ENCODE measurements at regions not wholly inside any gene's neighbourhood (a gene's known extent, or its start where the extent isn't known, plus 50 kb on each side); places are given as distances from the start of the nearest gene placed in this dataset.

- peaks cover 6% of the 10 kb centered on the region for H3K36me3 Mint-ChIP-seq (ENCODE audit: insufficient read depth, unreplicated experiment)
- H3K27me3 Mint-ChIP-seq (ENCODE audit: insufficient read depth, unreplicated experiment), result no peaks in the 10 kb centered on the region
- intact Hi-C loops (cut with micrococcal nuclease), result no loop called here
- no peaks in the 10 kb centered on the region for H3K4me1 Mint-ChIP-seq (ENCODE audit: insufficient read depth, unreplicated experiment)
- no peak for TF ChIP-seq CTCF (IDR thresholded peaks at IDR 0.05; ENCODE audit: unreplicated experiment)
- no peak overlapping the region for H3K4me3 Mint-ChIP-seq (ENCODE audit: unreplicated experiment)
- ChIA-PET CTCF (no interaction called here), POLR2A (no interaction called here)
- DNase-seq (ENCODE audit: unreplicated experiment), result no peak
- no peaks in the 10 kb centered on the region for H3K9me3 Mint-ChIP-seq (ENCODE audit: unreplicated experiment)
- BruUV-seq (replicated peaks), result no TSS peak
- no peak overlapping the region for H3K27ac Mint-ChIP-seq (ENCODE audit: low read depth, unreplicated experiment)
These were observed 205.7 kb downstream of the DIO2 start for GRCh38 chr14:80005561-80005960.

DNA sequence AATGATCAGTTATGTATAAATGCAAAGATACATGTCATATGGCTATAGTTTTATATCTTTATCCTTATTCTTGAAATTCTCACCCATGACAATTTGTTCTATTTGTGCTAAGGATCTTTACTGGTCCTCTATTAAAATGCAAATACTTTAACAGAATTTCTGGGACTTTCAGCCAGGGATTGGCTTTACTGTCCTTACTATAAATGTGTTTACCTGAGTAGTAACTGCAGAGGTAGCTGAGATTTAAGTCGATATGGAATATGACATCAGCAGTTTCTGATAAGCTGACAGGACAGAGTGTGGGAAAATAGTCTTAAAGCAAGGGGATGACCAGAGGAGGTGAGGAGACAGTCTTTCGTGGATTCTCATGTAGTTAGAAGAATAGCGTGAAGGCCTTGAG, 206.4 kb downstream of the DIO2 start:
- Mint-ChIP-seq H3K27ac (ENCODE audit: low read depth, unreplicated experiment) (no peak overlapping the region), H3K4me3 (ENCODE audit: unreplicated experiment) (no peak overlapping the region), H3K4me1 (ENCODE audit: insufficient read depth, unreplicated experiment) (no peaks in the 10 kb centered on the region), H3K9me3 (ENCODE audit: unreplicated experiment) (no peaks in the 10 kb centered on the region), H3K36me3 (ENCODE audit: insufficient read depth, unreplicated experiment) (peaks cover 6% of the 10 kb centered on the region), H3K27me3 (ENCODE audit: insufficient read depth, unreplicated experiment) (no peaks in the 10 kb centered on the region)
- DNase-seq (ENCODE audit: unreplicated experiment), result no peak
- no peak for TF ChIP-seq CTCF (IDR thresholded peaks at IDR 0.05; ENCODE audit: unreplicated experiment)
- ChIA-PET CTCF (no interaction called here), POLR2A (no interaction called here)
- intact Hi-C loops (cut with micrococcal nuclease), result no loop called here
- no TSS peak for BruUV-seq (replicated peaks)

GRCh38 chr14:80003138-80003537, 208.2 kb downstream of the DIO2 start:
- H3K4me3 Mint-ChIP-seq (ENCODE audit: unreplicated experiment), result no peak overlapping the region
- CTCF ChIA-PET, result no interaction called here
- no peaks in the 10 kb centered on the region for H3K4me1 Mint-ChIP-seq (ENCODE audit: insufficient read depth, unreplicated experiment)
- DNase-seq (ENCODE audit: unreplicated experiment), result no peak
- BruUV-seq (replicated peaks), result no TSS peak
- no peak for TF ChIP-seq CTCF (IDR thresholded peaks at IDR 0.05; ENCODE audit: unreplicated experiment)
- H3K9me3 Mint-ChIP-seq (ENCODE audit: unreplicated experiment), result no peaks in the 10 kb centered on the region
- H3K27ac Mint-ChIP-seq (ENCODE audit: low read depth, unreplicated experiment), result no peak overlapping the region
- H3K36me3 Mint-ChIP-seq (ENCODE audit: insufficient read depth, unreplicated experiment), result peaks cover 6% of the 10 kb centered on the region
- POLR2A ChIA-PET, result no interaction called here
- no peaks in the 10 kb centered on the region for H3K27me3 Mint-ChIP-seq (ENCODE audit: insufficient read depth, unreplicated experiment)
- intact Hi-C loops (cut with micrococcal nuclease), result no loop called here

GRCh38 chr14:79997509-79998208, 213.6 kb downstream of the DIO2 start:
- H3K9me3 Mint-ChIP-seq (ENCODE audit: unreplicated experiment), result no peaks in the 10 kb centered on the region
- peaks cover 6% of the 10 kb centered on the region for H3K36me3 Mint-ChIP-seq (ENCODE audit: insufficient read depth, unreplicated experiment)
- no peak for DNase-seq (ENCODE audit: unreplicated experiment)
- no peak overlapping the region for H3K4me3 Mint-ChIP-seq (ENCODE audit: unreplicated experiment)
- intact Hi-C loops (cut with micrococcal nuclease), result no loop called here
- CTCF ChIA-PET, result no interaction called here
- TF ChIP-seq CTCF (IDR thresholded peaks at IDR 0.05; ENCODE audit: unreplicated experiment), result no peak
- no peak overlapping the region for H3K27ac Mint-ChIP-seq (ENCODE audit: low read depth, unreplicated experiment)
- BruUV-seq (replicated peaks), result no TSS peak
- no peaks in the 10 kb centered on the region for H3K4me1 Mint-ChIP-seq (ENCODE audit: insufficient read depth, unreplicated experiment)
- H3K27me3 Mint-ChIP-seq (ENCODE audit: insufficient read depth, unreplicated experiment), result peaks cover 16% of the 10 kb centered on the region
- POLR2A ChIA-PET, result no interaction called here

All from MCF 10A (cell line).